ENCODE measurements at regions not wholly inside any gene's neighbourhood (a gene's known extent, or its start where the extent isn't known, plus 50 kb on each side); places are given as distances from the start of the nearest gene placed in this dataset.

DNA sequence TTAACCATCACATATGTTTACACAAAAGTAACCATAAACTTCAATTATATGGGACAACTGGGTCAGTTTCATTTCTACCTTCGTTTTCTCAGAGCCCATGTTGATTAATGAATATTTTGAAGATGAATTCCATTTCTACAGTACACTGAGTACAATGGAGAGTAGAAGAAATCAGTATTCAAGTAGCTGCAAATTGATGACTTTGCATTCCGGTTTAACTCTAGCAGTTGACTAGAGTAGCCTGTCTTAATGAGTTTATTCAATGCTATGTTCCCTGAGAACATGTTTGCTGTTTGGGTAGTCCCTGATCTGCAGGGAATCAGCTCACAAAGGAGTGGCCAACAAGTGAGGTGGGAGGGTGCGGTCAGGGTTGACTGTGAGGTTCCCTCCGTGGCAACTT lies 168.3 kb downstream of the TRIML1 start:
- no peak overlapping the region for H3K27ac ChIP-seq (replicated peaks in 1 of 4)
- H3K27me3 ChIP-seq: no peaks in the 10 kb centered on the region
- H3K9me3 ChIP-seq: no peaks in the 10 kb centered on the region
- WGBS: 72% methylated on average over 4 of the region's 4 CpGs
- no peak for DNase-seq (ENCODE audit: extremely low spot score)
- H3K36me3 ChIP-seq: no peaks in the 10 kb centered on the region
- H3K4me1 ChIP-seq: no peaks in the 10 kb centered on the region
- intact Hi-C loops (cut with DNase I): no loop called here
- TF ChIP-seq EP300 (IDR thresholded peaks at IDR 0.05): no peak
- TF ChIP-seq, protein P1, sequence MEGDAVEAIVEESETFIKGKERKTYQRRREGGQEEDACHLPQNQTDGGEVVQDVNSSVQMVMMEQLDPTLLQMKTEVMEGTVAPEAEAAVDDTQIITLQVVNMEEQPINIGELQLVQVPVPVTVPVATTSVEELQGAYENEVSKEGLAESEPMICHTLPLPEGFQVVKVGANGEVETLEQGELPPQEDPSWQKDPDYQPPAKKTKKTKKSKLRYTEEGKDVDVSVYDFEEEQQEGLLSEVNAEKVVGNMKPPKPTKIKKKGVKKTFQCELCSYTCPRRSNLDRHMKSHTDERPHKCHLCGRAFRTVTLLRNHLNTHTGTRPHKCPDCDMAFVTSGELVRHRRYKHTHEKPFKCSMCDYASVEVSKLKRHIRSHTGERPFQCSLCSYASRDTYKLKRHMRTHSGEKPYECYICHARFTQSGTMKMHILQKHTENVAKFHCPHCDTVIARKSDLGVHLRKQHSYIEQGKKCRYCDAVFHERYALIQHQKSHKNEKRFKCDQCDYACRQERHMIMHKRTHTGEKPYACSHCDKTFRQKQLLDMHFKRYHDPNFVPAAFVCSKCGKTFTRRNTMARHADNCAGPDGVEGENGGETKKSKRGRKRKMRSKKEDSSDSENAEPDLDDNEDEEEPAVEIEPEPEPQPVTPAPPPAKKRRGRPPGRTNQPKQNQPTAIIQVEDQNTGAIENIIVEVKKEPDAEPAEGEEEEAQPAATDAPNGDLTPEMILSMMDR (IDR thresholded peaks at IDR 0.05): no peak
- H3K4me3 ChIP-seq: no peak overlapping the region

DNA sequence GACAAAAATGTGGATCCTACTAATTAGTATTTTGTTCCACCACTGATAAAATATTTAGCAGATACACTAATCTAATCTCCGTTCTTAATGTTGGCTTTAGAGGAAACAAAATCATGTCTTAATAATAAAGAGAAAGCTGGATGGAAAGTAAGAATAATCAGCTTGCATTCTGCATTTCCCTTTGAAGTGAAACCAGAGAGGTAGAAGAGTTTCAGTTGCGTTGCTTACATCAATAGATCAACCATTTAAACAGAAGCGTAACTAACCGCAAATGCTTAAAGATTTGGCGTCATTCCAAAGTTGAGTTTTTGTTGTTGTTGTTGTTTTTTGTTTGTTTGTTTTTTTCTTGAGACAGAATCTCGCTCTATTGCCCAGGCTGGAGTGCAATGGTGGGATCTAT lies 168.9 kb downstream of the TRIML1 start:
- no peaks in the 10 kb centered on the region for H3K36me3 ChIP-seq
- H3K4me1 ChIP-seq: no peaks in the 10 kb centered on the region
- TF ChIP-seq POLR2A (IDR thresholded peaks at IDR 0.05; ENCODE audit: low read depth) (no peak), POLR2AphosphoS5 (IDR thresholded peaks at IDR 0.05) (no peak), EP300 (IDR thresholded peaks at IDR 0.05) (no peak)
- TF ChIP-seq, protein P1 (IDR thresholded peaks at IDR 0.05): no peak
- no peak overlapping the region for H3K4me3 ChIP-seq
- intact Hi-C loops (cut with DNase I): no loop called here
- no peaks in the 10 kb centered on the region for H3K9me3 ChIP-seq
- H3K27me3 ChIP-seq: no peaks in the 10 kb centered on the region
- WGBS: 93% methylated on average over 6 of the region's 6 CpGs
- DNase-seq (ENCODE audit: extremely low spot score): no peak
- no peak overlapping the region for H3K27ac ChIP-seq (replicated peaks in 1 of 4)

DNA sequence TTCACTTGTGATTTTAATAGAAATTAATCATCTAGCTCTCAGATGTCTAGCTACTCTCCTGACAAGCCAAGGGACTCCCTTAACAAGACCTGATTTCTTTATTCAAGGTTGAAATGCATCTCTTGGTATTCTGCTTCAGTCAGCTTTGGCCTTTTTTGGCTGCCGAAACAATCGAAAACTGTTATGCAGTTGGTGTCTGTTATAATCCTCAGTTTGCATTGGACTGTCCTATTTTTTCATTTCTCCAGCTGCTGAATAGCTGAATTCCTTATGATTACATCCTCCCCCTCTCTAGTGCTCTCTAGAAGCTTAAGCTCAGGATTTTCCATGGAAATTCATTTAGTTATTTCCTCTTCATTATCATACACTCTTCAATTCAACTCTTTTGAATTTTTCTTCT lies 177.2 kb downstream of the TRIML1 start:
- DNase-seq (ENCODE audit: extremely low spot score): no peak
- intact Hi-C loops (cut with DNase I): no loop called here
- Histone ChIP-seq H3K4me3 (no peak overlapping the region), H3K36me3 (no peaks in the 10 kb centered on the region), H3K27me3 (no peaks in the 10 kb centered on the region), H3K27ac (replicated peaks in 1 of 4) (no peak overlapping the region), H3K4me1 (no peaks in the 10 kb centered on the region), H3K9me3 (no peaks in the 10 kb centered on the region)
- 68% methylated on average over 2 of the region's 2 CpGs for WGBS
- TF ChIP-seq, protein P1 (IDR thresholded peaks at IDR 0.05): no peak
- no peak for TF ChIP-seq POLR2AphosphoS5 (IDR thresholded peaks at IDR 0.05)
- TF ChIP-seq POLR2A (IDR thresholded peaks at IDR 0.05; ENCODE audit: low read depth): no peak

DNA sequence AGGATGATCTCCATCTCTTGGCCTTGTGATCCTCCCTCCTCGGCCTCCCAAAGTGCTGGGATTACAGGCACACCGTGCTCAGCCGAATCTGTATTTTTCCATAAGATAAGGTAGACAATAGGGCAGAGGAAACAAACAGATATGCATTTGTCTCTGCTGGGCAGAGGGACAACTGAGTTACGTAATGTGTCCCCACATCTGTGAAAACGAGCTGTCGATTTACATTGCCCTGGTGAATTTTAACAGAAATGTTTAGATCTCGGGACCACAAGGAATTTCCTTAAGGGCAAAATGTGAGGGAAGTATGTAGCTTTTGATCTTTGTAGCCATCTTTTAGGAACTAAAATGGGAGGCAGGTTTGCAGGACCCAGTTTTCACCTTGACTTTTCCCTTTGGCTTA lies 189.7 kb downstream of the TRIML1 start:
- Histone ChIP-seq H3K4me1 (peaks cover 0 to 8% (median 5%) of the 10 kb centered on the region in 4 donors), H3K4me3 (no peak overlapping the region), H3K27me3 (no peaks in the 10 kb centered on the region), H3K27ac (replicated peaks in 1 of 4) (no peak overlapping the region), H3K9me3 (no peaks in the 10 kb centered on the region), H3K36me3 (no peaks in the 10 kb centered on the region)
- TF ChIP-seq POLR2A (IDR thresholded peaks at IDR 0.05; ENCODE audit: low read depth) (no peak), POLR2AphosphoS5 (IDR thresholded peaks at IDR 0.05) (no peak), EP300 (IDR thresholded peaks at IDR 0.05) (no peak)
- TF ChIP-seq, protein P1 (IDR thresholded peaks at IDR 0.05): no peak
- WGBS: 87% methylated on average over 7 of the region's 7 CpGs
- DNase-seq (ENCODE audit: extremely low spot score): no peak
- intact Hi-C loops (cut with DNase I): no loop called here

DNA sequence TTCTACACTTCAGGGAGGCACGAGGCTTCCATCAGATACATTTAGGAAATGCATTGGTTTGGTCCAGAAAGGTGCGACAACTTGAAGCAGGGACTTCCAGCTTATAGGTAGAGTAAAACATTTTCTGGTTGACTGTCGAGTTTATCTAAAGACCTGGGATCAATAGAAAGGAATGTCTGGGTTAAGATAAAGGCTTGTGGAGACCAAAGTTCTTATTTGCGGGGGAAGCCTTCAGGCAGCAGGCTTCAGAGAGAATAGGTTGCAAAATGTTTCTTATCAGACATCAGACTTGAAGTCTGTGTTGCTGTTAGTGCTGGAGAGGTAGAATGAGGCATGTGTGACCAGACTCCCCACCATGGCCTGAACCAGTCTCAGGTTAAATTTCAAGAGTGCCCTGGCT lies 190.3 kb downstream of the TRIML1 start:
- no peak overlapping the region for H3K4me3 ChIP-seq
- WGBS: 93% methylated on average over 4 of the region's 4 CpGs
- H3K27me3 ChIP-seq: no peaks in the 10 kb centered on the region
- H3K9me3 ChIP-seq: no peaks in the 10 kb centered on the region
- H3K4me1 ChIP-seq: peaks cover 0 to 8% (median 5%) of the 10 kb centered on the region in 4 donors
- TF ChIP-seq POLR2A (IDR thresholded peaks at IDR 0.05; ENCODE audit: low read depth): no peak
- no peak for TF ChIP-seq POLR2AphosphoS5 (IDR thresholded peaks at IDR 0.05)
- no peak for TF ChIP-seq EP300 (IDR thresholded peaks at IDR 0.05)
- TF ChIP-seq, protein P1 (IDR thresholded peaks at IDR 0.05): no peak
- DNase-seq (ENCODE audit: extremely low spot score): no peak
- intact Hi-C loops (cut with DNase I): no loop called here
- no peaks in the 10 kb centered on the region for H3K36me3 ChIP-seq
- H3K27ac ChIP-seq (replicated peaks in 1 of 4): no peak overlapping the region
